ENCODE measurements at regions not wholly inside any gene's neighbourhood (a gene's known extent, or its start where the extent isn't known, plus 50 kb on each side); places are given as distances from the start of the nearest gene placed in this dataset.
"Not testable (repeated sequence)": the region's sequence is repeated elsewhere in the genome, so short reads cannot be mapped to it uniquely, and the experiment has no call there.

DNA sequence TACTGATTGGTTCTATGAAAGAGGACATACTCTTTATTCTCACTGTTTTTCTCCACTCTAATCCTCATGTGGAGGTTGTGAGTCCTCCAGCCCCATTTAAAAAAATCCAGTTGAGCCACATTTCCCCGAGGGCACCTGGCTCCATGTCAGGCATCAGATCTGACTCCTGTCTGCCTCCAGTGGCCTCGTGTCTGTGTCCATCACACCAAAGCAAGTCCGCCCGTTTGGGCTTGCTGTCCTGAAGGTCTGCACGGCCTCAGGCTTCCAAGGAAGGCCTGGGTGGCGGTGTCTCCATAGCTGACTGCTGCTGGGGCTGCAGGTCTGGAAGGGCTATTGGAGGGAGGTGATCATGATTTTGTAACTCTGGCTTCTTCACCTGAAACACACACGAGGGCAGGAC, 233.4 kb upstream of the PLGLB2 start:
- DNase-seq (ENCODE audit: low read depth in 2 of 2) = not testable (repeated sequence)

DNA sequence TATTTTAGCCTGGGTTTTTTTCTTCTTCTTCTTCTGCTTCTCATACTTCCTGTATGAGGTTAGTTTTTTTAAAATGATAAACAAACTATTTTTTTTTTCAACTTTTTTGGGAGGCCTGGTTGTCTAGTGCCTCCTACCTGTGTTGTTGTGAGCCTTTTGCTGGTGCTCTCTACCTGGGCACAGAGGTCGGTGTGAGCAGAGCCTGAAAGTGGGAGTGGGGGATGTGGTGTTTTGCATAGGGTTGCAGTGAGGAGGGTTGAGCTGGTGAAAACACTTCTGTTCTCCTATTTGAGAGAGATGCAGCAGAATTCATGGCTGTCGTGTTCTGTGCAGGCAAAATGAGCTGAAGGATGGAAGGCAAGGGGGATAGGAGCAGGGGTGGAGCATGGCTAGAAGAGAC, 232.7 kb upstream of the PLGLB2 start:
- DNase-seq (ENCODE audit: low read depth in 2 of 2) = not testable (repeated sequence)

DNA sequence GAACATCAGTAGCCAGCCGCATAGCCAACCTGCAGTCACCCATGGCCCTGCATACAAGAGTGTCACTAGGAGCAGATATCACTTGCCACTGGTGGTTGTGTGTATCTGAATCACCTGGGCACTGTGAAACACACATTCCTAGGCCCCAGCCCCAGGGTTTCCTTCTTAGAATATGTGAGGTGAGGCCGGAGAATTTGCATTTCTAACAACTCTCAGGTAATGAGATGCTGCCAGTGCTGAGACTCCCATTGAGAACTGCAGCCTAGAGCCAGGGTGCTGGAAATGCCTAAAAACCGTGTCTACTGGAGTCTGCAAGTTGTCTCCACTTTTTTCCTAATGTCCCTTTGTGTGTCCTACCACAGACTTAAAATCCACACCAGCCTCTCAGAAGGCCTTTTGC, 232.0 kb upstream of the PLGLB2 start:
- DNase-seq (ENCODE audit: low read depth in 2 of 2) = not testable (repeated sequence)

DNA sequence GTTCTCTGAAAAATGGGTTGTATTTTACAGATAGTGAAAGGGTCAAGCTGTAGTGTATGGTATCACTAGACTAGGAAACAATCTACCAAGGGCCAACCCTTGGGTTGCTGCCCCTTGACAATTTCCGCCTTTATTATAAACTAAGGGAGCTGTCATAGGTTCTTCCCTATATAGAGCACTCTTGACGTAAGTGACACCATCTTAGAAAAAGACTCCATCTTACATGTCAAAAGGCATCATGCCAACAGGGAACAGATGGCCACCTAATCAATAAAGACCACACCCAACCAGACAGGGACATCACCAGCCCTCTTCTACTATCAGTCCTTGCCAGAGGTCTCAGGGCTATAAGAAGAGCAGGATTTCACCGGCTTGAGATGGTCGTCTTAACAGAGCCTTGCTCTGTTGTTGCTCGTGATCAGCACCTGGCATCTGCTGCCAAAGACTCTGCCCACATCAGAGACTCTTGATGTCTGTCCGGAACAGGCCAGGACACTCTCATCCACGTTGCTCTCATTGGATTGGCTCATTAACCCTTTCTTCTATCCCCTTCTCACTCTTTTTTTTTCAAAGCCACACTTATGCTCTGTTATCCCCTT, 231.4 kb upstream of the PLGLB2 start:
- not testable (repeated sequence) for DNase-seq (ENCODE audit: low read depth in 2 of 2)

DNA sequence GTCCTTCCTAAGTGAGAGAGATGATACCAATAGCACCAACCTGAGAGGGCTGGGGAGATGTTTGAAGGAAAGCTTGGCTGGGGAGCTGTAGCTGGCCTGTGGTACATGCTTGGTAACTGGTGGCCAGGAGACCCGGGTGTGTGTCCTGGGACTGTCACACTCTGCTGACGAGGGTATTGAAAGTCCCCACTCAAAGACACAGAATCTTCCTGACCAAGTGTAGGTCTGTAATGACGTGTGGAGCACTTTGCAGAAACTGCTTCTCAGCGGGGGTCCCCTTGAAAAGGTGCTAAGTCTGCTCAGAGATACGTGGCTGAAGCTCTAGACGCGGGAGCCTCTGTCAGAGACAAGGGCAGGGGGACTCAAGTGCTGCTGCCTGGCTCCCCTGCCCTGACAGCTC, 230.4 kb upstream of the PLGLB2 start:
- DNase-seq (ENCODE audit: low read depth in 2 of 2) = not testable (repeated sequence)

DNA sequence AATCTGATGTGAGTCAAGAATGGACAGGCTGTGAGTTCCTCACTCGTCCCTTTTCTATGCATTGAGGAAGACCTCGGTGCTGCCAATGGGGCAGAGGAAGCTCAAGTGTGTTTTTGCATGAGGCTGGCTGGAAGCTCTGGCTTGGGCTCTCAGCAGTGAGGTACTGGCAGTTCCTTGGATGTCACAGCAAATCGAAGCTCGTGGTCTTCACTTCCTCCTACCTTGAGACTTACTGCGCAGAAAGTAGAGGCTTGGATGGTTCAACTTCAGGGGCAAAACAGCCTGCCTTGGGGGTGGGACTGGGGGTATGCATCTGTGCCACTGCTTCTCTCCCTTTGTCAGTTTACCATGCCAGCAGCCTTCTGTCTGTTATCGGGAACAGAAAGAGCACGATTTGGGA, 229.8 kb upstream of the PLGLB2 start:
- not testable (repeated sequence) for DNase-seq (ENCODE audit: low read depth in 2 of 2)

DNA sequence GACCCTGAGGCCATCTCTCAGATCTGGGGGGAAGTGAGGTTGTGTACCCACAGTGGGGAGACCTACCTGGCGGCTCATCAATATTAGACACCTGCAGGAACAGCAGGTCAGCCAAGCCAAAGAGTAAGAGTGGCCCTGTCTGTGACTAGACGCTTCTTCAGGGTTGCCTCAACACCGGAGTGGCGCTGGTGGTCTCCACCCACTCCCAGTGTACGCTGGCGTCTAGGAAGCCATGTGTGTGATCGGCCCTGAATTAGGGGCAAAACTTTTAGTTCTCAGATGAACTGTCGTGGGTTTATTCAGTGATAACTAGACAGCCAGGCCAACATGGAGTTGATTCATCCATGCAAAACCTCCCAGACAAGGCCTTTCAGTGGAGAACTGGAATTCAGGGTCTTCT, 229.3 kb upstream of the PLGLB2 start:
- not testable (repeated sequence) for DNase-seq (ENCODE audit: low read depth in 2 of 2)

DNA sequence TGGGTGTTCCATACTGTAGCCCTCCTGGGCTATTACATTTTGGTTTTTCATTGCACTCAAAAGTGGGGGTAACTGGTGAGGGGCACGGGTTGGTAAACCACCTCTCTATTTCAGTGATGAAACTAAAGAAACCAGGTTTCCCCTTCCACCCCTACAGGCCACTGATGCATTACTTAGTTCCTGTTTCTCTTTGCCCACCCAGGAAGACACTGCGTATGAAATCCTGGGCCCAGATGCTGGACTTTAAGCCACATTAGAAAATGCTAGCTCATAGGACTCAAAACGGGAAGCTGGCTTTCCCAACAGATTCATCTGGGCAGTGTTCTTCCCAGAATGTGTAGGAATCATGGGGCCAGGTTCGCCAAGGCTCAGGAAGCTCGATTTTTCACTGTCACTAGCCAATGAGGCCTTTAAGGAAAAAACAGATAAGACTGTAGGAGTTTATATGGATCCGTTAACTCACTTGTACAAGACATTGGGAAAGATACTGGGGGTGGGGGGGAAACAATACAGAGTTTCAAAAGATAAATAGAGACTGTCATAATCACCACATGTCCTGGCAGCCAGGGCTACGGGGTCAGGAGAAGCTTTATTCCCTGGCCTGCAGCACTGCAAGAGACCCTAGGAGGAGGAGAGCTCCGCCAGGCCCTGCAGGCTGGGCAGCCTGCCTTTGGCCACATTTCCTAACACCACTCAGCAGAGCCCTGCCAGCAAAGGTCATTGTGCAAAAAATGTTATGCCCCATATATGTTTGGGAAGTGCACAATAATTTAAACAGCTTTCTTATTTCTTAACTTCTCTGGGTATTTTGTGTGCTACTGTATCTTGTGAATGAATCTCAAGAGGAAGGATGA, 228.5 kb upstream of the PLGLB2 start:
- DNase-seq (ENCODE audit: low read depth in 2 of 2) = not testable (repeated sequence)

DNA sequence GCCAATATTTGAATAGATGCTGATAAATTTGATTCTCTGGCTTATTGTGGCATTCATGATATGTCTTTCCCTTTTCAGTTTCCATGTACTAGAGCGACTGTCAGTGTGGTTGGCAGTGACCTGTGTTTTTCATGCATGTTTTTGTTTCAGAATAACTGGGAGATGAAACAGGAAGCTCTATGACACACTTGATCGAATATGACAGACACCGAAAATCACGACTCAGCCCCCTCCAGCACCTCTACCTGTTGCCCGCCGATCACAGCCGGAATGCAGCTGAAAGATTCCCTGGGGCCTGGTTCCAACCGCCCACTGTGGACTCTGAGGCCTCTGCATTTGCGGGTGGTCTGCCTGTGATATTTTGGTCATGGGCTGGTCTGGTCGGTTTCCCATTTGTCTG, 226.8 kb upstream of the PLGLB2 start:
- DNase-seq (ENCODE audit: low read depth in 2 of 2) = not testable (repeated sequence)

DNA sequence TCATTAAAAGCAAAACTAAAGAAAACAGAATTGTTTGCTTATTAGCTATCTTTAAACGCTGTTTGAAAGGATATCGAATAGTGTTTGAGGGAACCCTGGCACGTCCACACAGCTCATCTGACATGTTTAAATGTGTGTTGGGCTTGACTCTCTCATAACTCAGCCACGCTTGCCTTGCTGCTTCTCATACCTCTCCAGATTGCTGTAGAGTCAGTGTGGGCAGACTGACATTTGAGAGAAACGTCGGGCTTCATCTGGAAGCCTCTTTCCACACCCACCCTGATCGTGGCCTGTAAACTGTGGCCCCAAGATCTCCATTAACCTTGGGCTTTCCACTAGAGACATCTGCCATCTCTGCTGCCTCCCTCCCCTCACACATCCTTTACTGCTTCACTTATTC, 226.4 kb upstream of the PLGLB2 start:
- not testable (repeated sequence) for DNase-seq (ENCODE audit: low read depth in 2 of 2)

DNA sequence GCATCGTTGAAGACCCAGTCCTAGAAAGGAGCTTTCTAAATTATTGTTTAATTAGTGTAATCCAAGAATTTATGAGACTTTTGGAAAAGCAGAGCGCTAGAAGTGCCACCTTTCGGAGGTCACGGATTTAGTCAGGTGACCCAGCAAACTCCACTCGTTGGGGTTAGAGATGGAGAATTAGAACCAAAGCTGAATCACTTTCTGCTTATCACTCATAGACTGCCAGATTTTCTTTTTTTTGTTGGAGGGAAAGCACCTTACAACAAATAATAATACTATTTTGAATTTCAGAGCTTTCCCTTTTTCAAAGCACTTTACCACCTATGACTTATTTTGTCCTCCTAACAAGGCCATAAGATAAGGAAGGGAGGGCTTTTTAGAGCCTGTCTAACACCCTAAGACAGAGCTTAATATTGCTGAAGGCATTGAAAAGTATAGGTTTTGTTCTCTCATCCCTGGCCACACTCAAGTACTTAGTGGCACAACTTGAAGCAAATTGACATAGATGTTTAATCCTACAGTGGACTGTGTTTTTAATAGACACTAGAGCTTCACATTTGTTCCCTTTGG, 223.2 kb upstream of the PLGLB2 start:
- not testable (repeated sequence) for DNase-seq (ENCODE audit: low read depth in 2 of 2)

DNA sequence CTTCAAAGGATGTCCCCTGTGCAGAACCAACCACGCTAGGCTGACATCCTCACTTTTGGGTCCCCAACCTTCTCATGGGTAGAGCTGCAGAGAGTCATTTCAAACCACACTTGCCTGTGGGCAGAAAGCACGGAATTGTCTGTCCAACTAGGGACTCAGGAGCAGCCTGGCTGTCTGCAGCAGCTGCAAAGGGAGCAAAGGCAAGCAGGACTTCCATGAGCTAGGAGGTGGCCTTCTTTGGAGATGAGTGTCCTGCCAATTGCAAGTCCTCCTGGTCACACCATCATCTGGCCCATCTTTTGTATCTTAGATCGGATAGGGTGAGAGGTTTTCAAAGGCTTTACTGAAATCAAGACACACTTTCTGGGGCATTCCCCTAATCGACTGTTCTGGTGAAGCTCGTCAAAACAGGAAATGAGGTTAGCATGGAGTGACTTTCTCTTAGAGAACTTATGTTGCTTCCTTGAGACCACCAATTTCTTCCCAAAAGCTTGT, 222.3 kb upstream of the PLGLB2 start:
- not testable (repeated sequence) for DNase-seq (ENCODE audit: low read depth in 2 of 2)

DNA sequence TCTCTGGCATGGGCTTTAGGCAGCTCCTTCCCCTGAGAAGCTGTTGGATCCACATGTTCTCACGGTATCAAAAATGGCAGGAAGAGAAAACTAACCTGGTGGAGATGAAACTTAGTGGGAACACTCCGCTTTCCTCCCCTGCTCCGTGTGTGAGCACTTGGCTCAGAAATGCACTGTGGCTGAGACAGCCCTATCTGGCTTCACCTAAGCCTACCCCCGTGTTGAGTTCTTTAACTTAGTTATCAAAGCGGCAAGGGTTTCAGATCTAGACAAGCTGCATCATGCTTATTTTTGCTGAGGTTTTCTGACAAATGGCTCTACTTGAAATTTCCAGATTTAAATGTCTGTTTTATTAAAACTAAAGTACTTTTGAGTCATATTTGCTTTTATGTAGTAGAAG, 221.6 kb upstream of the PLGLB2 start:
- not testable (repeated sequence) for DNase-seq (ENCODE audit: low read depth in 2 of 2)

DNA sequence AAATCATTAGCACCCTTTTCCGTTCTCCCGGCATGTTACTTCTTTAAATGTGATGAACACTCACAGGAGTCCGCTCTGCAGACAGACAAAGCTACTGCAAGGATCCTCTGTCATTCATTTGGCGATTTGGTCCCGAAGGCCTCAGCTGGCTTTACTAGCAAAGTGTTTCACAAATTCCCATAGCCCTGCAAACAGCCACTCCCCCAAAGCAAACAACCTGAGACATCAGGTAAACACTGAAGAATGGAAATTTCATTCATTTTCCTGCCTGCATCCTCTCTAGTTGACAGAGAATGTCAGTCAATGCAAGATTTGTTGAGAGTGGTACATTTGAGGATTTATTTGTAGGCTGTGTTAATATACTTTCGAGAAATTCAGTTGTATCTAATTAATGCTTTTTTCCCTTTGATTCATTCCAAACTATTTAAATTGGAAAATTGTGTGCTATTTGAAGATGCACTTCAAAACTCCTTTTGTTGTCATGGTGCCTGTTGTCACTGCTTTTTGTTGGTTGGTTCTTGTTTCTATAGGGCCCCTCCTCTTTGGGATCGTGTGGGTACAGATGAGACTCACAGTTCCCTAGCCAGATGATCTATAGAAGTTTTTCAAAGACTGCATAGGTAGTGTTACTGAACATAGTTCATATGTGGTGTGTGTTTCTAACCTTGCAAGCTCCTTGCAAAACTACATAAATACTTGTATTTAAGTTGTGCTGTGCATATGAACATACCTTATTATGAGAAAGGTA, 215.7 kb upstream of the PLGLB2 start:
- DNase-seq (ENCODE audit: low read depth in 2 of 2) = not testable (repeated sequence)

DNA sequence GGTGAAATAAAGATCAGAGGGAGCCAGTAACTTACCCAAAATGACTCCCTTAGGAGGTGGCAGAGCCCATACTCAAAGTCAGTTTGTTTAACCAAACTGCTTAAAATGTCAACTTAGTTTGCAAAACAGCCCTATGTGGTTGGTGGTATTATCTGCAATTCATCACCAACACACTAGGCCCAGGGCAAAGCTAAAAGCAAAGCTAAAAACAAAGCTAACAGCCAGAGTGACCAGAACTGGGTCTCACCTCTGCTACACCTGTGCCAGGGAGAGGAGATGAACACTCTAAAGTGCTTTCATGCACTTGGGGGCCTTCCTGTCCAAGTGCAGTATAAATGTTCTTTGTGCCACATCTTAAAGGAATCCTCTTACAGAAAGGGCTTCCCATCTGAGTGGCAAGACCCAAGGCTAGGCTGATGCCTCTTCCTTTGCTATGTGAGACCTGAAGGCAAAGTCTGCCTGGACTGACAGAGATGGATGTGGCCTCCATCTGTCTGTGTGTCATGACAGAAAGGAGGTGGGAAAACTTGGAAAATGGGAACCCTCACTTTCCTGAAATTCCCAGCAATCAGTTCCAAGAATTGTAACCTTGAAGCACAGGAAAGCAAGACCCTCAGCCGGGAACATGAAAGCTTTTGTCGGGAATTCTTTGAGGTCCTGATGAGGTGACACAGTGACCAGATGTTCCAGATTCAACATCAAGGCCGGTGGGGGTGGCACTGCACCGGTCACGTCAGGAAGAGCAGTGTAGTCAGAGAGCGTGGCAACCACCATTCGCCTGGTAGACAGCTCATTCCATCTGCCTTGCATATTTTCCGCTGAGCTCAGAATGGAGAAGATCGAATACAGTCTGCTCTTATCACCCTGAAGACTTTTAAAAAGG, 214.3 kb upstream of the PLGLB2 start:
- peak; percentile 0 to 1 for DNase-seq (ENCODE audit: low read depth in 2 of 2)

DNA sequence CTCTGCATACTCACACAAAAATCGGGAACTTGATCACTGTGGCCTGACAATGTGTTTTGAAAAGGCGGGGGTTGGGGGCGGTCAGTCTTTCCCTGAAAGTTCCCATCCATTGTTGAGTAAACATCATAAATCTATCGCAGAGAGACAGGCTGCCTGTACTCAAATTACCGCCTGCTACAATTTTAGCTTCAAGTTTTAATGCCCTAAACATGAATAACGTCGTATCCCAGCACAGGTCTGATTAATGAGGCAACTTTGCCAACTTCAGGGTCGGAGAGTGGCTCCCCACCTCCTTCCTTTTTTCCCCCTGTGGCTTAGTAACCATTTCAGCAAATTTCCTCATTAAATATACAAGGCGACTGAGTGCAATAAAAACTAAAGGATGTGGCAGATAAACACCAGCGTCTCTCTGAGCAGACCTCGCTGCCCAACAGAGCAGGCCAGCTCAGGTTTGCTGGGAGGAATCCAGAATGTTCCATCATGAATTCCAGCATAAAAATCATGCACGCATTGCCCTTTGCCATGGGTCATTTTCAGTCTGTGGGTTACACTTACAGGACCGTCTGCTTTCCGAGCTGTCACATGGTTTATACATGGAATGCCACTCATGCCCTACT, 213.5 kb upstream of the PLGLB2 start:
- not testable (repeated sequence) for DNase-seq (ENCODE audit: low read depth in 2 of 2)

DNA sequence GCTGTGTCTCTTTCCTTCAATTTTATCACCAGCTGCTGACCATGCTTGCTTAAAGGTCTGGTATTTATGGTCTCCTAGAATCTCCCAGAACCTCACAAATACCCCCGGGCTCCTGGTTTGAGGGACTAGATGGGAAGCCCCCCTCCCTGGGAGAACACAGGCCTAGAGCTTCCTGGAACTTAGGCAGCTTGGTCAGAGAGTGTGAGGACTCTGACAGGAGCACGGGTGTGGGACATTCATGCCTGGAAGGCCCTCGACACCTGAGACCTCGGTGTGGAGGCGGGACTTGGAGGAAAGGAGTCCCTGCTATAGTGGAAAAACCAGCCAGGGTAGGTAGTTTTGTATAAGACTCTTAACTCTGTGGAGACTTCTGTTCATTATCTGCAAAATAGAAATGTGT, 211.5 kb upstream of the PLGLB2 start:
- DNase-seq (ENCODE audit: low read depth in 2 of 2) = not testable (repeated sequence)

DNA sequence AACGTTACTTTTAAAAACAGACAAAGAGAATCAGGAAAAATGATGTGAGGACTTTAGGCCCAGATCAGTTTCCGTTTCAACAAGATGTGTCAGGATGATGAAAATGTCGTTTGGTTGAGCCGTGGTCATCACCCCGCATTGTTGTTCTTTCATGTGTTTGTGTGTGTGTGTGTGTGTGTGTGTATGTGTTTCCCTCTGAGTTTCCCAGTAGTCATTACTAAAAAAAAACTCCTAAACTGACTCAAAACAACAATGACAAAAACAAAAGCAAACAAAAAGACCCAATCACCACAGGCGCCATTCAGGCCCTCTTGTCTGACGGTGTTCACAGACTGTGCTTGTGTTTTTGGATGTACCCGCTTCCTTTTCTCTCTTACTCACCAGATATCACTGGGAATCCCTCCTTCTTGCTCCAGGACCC, 210.6 kb upstream of the PLGLB2 start:
- DNase-seq (ENCODE audit: low read depth in 2 of 2) = not testable (repeated sequence)

DNA sequence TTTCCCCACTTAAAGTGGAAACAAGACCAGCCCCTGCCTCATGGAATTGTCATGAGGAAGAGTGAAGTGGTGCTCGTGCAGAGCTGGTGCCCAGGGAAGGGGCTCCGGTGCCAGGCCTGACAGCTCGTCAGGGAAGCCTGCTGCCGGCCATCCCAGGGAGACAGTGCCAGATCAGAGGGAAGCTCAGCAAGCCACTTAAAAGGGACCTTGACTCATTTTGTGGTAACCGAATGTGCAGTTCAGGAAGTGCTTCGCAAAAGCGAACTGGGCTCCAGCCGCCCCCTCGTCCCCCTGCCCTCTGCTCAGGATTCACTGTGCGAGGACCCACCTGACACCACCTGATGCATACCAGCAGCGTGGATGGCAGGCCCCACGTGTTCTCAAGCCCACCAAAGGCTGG, 209.6 kb upstream of the PLGLB2 start:
- DNase-seq (ENCODE audit: low read depth in 2 of 2) = not testable (repeated sequence)

DNA sequence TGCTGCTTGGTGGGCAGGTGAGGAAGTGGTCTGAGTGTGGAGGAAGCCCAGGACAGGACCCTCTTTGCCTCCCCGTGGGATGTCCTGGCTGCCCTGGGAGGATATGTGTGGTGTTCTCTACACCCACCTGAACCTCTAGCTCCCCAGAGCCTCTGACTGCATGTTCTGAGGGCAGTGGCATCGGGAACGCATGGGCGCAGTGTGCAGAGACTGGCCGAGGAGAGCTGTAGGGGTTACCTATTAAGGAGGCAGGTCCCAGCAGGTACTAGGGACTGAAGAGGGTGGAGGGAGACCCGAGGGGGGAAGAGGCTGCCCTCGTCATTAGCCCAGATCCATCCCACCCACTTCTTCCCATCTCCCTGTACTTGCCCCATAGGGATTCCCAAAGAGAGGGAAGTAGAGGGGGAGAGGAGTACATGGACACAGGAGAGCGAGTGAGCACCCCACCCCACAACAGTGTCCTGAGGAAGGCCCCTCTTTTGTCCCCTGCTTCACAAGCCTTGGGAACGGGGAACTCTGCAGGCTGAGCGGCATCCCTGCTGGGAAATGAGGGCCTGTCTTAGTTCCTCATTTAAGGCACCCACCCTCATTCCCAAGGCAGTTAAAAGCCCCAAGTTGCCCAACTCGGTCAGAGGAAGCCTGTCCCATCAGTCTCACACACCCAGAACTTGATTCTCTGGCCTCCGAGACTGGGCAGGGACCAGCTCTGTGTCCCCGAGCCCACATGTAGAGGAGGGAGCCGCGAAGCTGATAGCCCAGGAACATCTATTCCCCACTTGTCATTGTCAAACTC, 208.5 kb upstream of the PLGLB2 start:
- DNase-seq (ENCODE audit: low read depth in 2 of 2) = not testable (repeated sequence)
